ENCODE measurements at regions not wholly inside any gene's neighbourhood (a gene's known extent, or its start where the extent isn't known, plus 50 kb on each side); places are given as distances from the start of the nearest gene placed in this dataset.

- whole genome bisulfite sequencing (ENCODE audit: insufficient coverage), result 46% methylated on average over 1 of the region's 1 CpG
- H3K36me3 Mint-ChIP-seq, result no peaks in the 10 kb centered on the region
- Histone ChIP-seq H3K9me3 (no peaks in the 10 kb centered on the region), H3K27ac (ENCODE audit: low read length) (no peak overlapping the region), H3K4me3 (ENCODE audit: control insufficient read depth in 1 of 2, extremely low read depth in 1 of 2, low read length in 1 of 2) (no peak overlapping the region), H3K36me3 (ENCODE audit: control insufficient read depth in 2 of 2, extremely low read depth in 1 of 2, insufficient read depth in 1 of 2, low read length in 1 of 2) (no peaks in the 10 kb centered on the region), H3K4me1 (ENCODE audit: control insufficient read depth in 1 of 2, extremely low read depth in 1 of 2, insufficient read depth in 2 of 2, low read length in 2 of 2) (no peaks in the 10 kb centered on the region), H3K27me3 (replicated peaks in 1 of 2; ENCODE audit: control insufficient read depth in 2 of 2, extremely low read depth in 1 of 2, insufficient read depth in 2 of 2, low read length in 1 of 2) (no peaks in the 10 kb centered on the region)
- no peak overlapping the region for H3K27ac Mint-ChIP-seq
- CTCF ChIA-PET, result no interaction called here
- no peaks in the 10 kb centered on the region for H3K27me3 Mint-ChIP-seq
- H3K4me3 Mint-ChIP-seq, result no peak overlapping the region
- no peak for ATAC-seq (replicated peaks in 1 of 4)
- POLR2A ChIA-PET, result no interaction called here
- DNase-seq, result no peak
- H3K4me1 Mint-ChIP-seq, result no peaks in the 10 kb centered on the region
- H3K9me3 Mint-ChIP-seq, result peaks cover 2 to 6% (median 3%) of the 10 kb centered on the region in 3 donors
Observed at GRCh38 chr18:38464024-38464423, 898.4 kb upstream of the CELF4 start.

DNA sequence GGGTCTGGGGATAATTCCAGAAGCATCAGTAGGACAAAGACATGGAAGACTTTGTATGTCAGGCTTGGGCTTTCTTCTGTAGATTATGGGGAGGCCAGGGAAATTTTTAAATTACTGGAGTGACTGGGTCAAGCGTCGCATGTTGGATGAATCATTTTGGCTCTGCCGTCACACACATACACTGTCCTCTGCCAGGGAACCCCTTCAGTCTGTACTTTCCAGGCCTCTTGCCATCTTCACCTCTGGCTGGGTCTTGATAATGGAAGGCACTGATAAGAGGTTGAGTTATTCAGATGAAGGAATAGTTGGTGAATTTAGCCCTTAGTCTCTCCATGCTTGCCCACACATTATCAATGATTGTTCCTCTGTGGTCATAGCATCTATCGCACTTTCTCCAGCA, 895.1 kb upstream of the CELF4 start:
- Mint-ChIP-seq H3K27me3 (no peaks in the 10 kb centered on the region), H3K4me1 (no peaks in the 10 kb centered on the region), H3K36me3 (no peaks in the 10 kb centered on the region), H3K9me3 (peaks cover 2 to 6% (median 3%) of the 10 kb centered on the region in 3 donors), H3K4me3 (no peak overlapping the region), H3K27ac (no peak overlapping the region)
- H3K27me3 ChIP-seq (replicated peaks in 1 of 2; ENCODE audit: control insufficient read depth in 2 of 2, extremely low read depth in 1 of 2, insufficient read depth in 2 of 2, low read length in 1 of 2), result no peaks in the 10 kb centered on the region
- POLR2A ChIA-PET, result no interaction called here
- CTCF ChIA-PET, result no interaction called here
- DNase-seq (no peak), ATAC-seq (replicated peaks in 1 of 4) (no peak)
- no peaks in the 10 kb centered on the region for H3K36me3 ChIP-seq (ENCODE audit: control insufficient read depth in 2 of 2, extremely low read depth in 1 of 2, insufficient read depth in 1 of 2, low read length in 1 of 2)
- H3K27ac ChIP-seq (ENCODE audit: low read length), result no peak overlapping the region
- H3K9me3 ChIP-seq, result no peaks in the 10 kb centered on the region
- no CpG with 5 or more reads among the region's 4 CpGs for WGBS (ENCODE audit: insufficient coverage)
- H3K4me3 ChIP-seq (ENCODE audit: control insufficient read depth in 1 of 2, extremely low read depth in 1 of 2, low read length in 1 of 2), result no peak overlapping the region
- no peaks in the 10 kb centered on the region for H3K4me1 ChIP-seq (ENCODE audit: control insufficient read depth in 1 of 2, extremely low read depth in 1 of 2, insufficient read depth in 2 of 2, low read length in 2 of 2)

DNA sequence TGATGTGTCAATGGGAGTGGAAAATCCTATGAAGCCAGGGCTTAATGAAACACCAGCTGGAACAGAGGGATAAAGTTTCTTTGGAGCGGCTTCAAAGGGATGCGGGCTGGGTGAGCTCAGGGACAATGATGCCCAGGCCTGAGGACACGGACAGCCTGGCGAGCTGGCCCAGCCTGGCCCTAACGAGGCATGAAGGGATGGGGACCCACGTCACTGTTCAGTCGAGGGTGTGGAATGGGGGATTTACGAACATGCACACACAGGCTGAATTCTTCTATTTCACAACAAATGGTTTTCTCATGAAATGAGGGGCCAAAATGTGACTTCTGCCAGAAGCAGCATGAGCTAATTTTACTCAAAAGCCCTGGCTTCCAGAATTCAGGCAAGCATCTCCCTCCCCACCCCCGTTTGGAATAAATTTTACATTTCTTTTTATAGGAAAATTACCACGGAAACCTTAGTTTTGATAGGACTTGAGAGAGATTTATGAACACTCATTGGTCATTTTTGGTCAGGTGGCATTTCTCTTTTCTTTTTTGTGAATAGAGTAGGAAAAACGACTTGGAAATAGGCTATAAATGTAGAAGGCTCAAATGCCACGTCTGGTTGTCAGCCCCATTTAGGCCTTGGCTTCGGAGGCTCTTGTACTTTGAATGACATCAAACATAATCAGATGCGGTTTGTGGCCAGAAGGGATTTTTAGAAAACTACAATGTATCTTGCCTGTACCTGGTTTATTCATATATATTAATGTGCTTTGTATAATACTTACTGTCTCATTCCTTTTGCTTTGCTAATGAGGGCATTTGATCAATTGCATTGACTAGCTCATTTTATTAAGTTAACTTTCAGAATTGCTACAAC, 893.8 kb upstream of the CELF4 start:
- Mint-ChIP-seq H3K4me1 (no peaks in the 10 kb centered on the region), H3K9me3 (peaks cover under 1 to 6% (median 2%) of the 10 kb centered on the region in 3 donors), H3K27me3 (no peaks in the 10 kb centered on the region), H3K36me3 (no peaks in the 10 kb centered on the region), H3K4me3 (no peak overlapping the region), H3K27ac (no peak overlapping the region)
- no peaks in the 10 kb centered on the region for H3K4me1 ChIP-seq (ENCODE audit: control insufficient read depth in 1 of 2, extremely low read depth in 1 of 2, insufficient read depth in 2 of 2, low read length in 2 of 2)
- WGBS (ENCODE audit: insufficient coverage), result 71% methylated on average over 4 of the region's 14 CpGs
- DNase-seq (no peak), ATAC-seq (replicated peaks in 1 of 4) (no peak)
- no peak overlapping the region for H3K4me3 ChIP-seq (ENCODE audit: control insufficient read depth in 1 of 2, extremely low read depth in 1 of 2, low read length in 1 of 2)
- no peaks in the 10 kb centered on the region for H3K27me3 ChIP-seq (replicated peaks in 1 of 2; ENCODE audit: control insufficient read depth in 2 of 2, extremely low read depth in 1 of 2, insufficient read depth in 2 of 2, low read length in 1 of 2)
- CTCF ChIA-PET, result no interaction called here
- H3K9me3 ChIP-seq, result no peaks in the 10 kb centered on the region
- H3K36me3 ChIP-seq (ENCODE audit: control insufficient read depth in 2 of 2, extremely low read depth in 1 of 2, insufficient read depth in 1 of 2, low read length in 1 of 2), result no peaks in the 10 kb centered on the region
- POLR2A ChIA-PET, result no interaction called here
- no peak overlapping the region for H3K27ac ChIP-seq (ENCODE audit: low read length)

DNA sequence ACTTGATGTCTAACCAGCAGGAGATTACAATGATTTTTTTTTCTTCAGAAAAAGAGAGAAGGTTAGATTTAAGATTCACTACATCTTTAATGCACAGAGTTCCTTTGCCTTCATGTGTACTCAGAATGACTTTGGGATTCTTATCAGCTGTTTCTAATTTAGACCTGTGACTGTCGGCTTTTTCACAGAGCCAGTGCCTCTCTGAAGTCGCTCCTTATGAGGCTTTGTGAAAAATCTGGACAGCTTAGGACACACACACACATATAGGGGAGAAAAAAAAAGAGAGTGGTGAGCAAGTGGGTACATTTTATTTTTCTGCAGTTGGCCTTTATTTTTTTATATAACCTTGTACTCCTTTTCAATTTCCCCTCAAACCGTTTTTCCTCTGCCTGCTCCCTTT, 893.1 kb upstream of the CELF4 start:
- H3K27ac Mint-ChIP-seq, result no peak overlapping the region
- no peak for DNase-seq

DNA sequence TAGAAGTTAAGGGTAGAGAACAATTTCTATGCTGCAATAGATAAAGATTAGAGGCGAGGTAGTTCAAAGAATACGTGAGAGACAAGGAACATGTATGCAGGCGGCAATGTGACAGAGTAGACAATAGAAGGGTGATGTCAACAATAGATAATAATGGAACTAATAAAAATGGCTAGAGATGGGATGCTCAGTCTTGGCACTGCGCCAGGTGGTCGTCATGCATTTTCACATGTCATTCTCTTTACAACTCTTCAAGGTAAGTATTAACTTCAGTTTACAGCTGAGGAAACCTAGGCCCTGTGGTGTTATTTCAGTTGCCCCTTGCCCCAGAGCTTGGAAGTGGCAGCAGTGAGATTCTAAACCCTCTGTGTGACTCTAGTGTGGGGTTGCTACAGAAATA, 890.7 kb upstream of the CELF4 start:
- Mint-ChIP-seq H3K36me3 (no peaks in the 10 kb centered on the region), H3K4me3 (no peak overlapping the region), H3K4me1 (no peaks in the 10 kb centered on the region), H3K9me3 (peaks cover 0 to 6% (median 0%) of the 10 kb centered on the region in 3 donors), H3K27ac (no peak overlapping the region), H3K27me3 (no peaks in the 10 kb centered on the region)
- Histone ChIP-seq H3K9me3 (no peaks in the 10 kb centered on the region), H3K4me3 (ENCODE audit: control insufficient read depth in 1 of 2, extremely low read depth in 1 of 2, low read length in 1 of 2) (no peak overlapping the region), H3K27me3 (replicated peaks in 1 of 2; ENCODE audit: control insufficient read depth in 2 of 2, extremely low read depth in 1 of 2, insufficient read depth in 2 of 2, low read length in 1 of 2) (no peaks in the 10 kb centered on the region), H3K36me3 (ENCODE audit: control insufficient read depth in 2 of 2, extremely low read depth in 1 of 2, insufficient read depth in 1 of 2, low read length in 1 of 2) (no peaks in the 10 kb centered on the region), H3K27ac (ENCODE audit: low read length) (no peak overlapping the region), H3K4me1 (ENCODE audit: control insufficient read depth in 1 of 2, extremely low read depth in 1 of 2, insufficient read depth in 2 of 2, low read length in 2 of 2) (no peaks in the 10 kb centered on the region)
- ATAC-seq (replicated peaks in 1 of 4) (no peak), DNase-seq (peak in 1 of 35 experiments; percentile 1)
- 100% methylated on average over 1 of the region's 5 CpGs for WGBS (ENCODE audit: insufficient coverage)
- ChIA-PET CTCF (no interaction called here), POLR2A (no interaction called here)

More for the DNA sequence above, 893.1 kb upstream of the CELF4 start:
- Histone ChIP-seq H3K4me1 (ENCODE audit: control insufficient read depth in 1 of 2, extremely low read depth in 1 of 2, insufficient read depth in 2 of 2, low read length in 2 of 2) (no peaks in the 10 kb centered on the region), H3K36me3 (ENCODE audit: control insufficient read depth in 2 of 2, extremely low read depth in 1 of 2, insufficient read depth in 1 of 2, low read length in 1 of 2) (no peaks in the 10 kb centered on the region), H3K27me3 (replicated peaks in 1 of 2; ENCODE audit: control insufficient read depth in 2 of 2, extremely low read depth in 1 of 2, insufficient read depth in 2 of 2, low read length in 1 of 2) (no peaks in the 10 kb centered on the region), H3K9me3 (no peaks in the 10 kb centered on the region), H3K4me3 (ENCODE audit: control insufficient read depth in 1 of 2, extremely low read depth in 1 of 2, low read length in 1 of 2) (no peak overlapping the region), H3K27ac (ENCODE audit: low read length) (no peak overlapping the region)
- WGBS (ENCODE audit: insufficient coverage), result no CpG with 5 or more reads among the region's 3 CpGs
- ATAC-seq (replicated peaks in 1 of 4), result no peak
- H3K4me3 Mint-ChIP-seq, result no peak overlapping the region
- CTCF ChIA-PET, result no interaction called here
- no peaks in the 10 kb centered on the region for H3K27me3 Mint-ChIP-seq
- peaks cover 0 to 3% (median 2%) of the 10 kb centered on the region in 3 donors for H3K9me3 Mint-ChIP-seq
- H3K4me1 Mint-ChIP-seq, result no peaks in the 10 kb centered on the region
- POLR2A ChIA-PET, result no interaction called here
- no peaks in the 10 kb centered on the region for H3K36me3 Mint-ChIP-seq

- no peaks in the 10 kb centered on the region for H3K4me1 ChIP-seq (ENCODE audit: control insufficient read depth in 1 of 2, extremely low read depth in 1 of 2, insufficient read depth in 2 of 2, low read length in 2 of 2)
- no peaks in the 10 kb centered on the region for H3K9me3 ChIP-seq
- no peaks in the 10 kb centered on the region for H3K36me3 Mint-ChIP-seq
- H3K4me3 Mint-ChIP-seq, result no peak overlapping the region
- no peaks in the 10 kb centered on the region for H3K36me3 ChIP-seq (ENCODE audit: control insufficient read depth in 2 of 2, extremely low read depth in 1 of 2, insufficient read depth in 1 of 2, low read length in 1 of 2)
- no peaks in the 10 kb centered on the region for H3K27me3 Mint-ChIP-seq
- no peaks in the 10 kb centered on the region for H3K4me1 Mint-ChIP-seq
- no CpG with 5 or more reads among the region's 1 CpG for WGBS (ENCODE audit: insufficient coverage)
- no peak overlapping the region for H3K4me3 ChIP-seq (ENCODE audit: control insufficient read depth in 1 of 2, extremely low read depth in 1 of 2, low read length in 1 of 2)
- peaks cover 0 to 6% (median 0%) of the 10 kb centered on the region in 3 donors for H3K9me3 Mint-ChIP-seq
- ChIA-PET POLR2A (interaction anchor here in 1 of 2 donors (0.7 kb wide), 1 partner anchor 1068 kb away, joined by 3 read pairs; no protein-coding TSS in a partner anchor), CTCF (no interaction called here)
- DNase-seq (no peak), ATAC-seq (replicated peaks in 1 of 4) (no peak)
- no peak overlapping the region for H3K27ac ChIP-seq (ENCODE audit: low read length)
- H3K27ac Mint-ChIP-seq, result no peak overlapping the region
- no peaks in the 10 kb centered on the region for H3K27me3 ChIP-seq (replicated peaks in 1 of 2; ENCODE audit: control insufficient read depth in 2 of 2, extremely low read depth in 1 of 2, insufficient read depth in 2 of 2, low read length in 1 of 2)
Observed at GRCh38 chr18:38454764-38455469, 889.3 kb upstream of the CELF4 start.

All from T-cell (primary cell).